SK-MEL-5 (cell line): ENCODE measurements at regions not wholly inside any gene's neighbourhood (a gene's known extent, or its start where the extent isn't known, plus 50 kb on each side); places are given as distances from the start of the nearest gene placed in this dataset.
"Not testable (repeated sequence)": the region's sequence is repeated elsewhere in the genome, so short reads cannot be mapped to it uniquely, and the experiment has no call there.

Experiments used
- DNase-seq: peaks from one replicate; pipeline ENCODE4 v3.0.0-alpha.2; 2016; ENCODE audit warnings: low read depth, low spot score
- in situ Hi-C: cut with HindIII; loops from 2 replicates; pipeline ENCODE4 v1.10.0; 2016; ENCODE audit warnings: low sequenced_read_pairs, high pct_unique_total_duplicates, low pct_unique_long_range_greater_than_20kb

GRCh38 chr19:31537136-31537535 is 187.9 kb upstream of the TSHZ3 start:
- DNase-seq, result no peak
- in situ Hi-C loops, result no loop called here

GRCh38 chr19:31537902-31538301 is 188.7 kb upstream of the TSHZ3 start:
- DNase-seq, in situ Hi-C loops: not testable (repeated sequence)

- in situ Hi-C loops, result no loop called here
- DNase-seq, result no peak
Observed at GRCh38 chr19:31538879-31539278, 189.6 kb upstream of the TSHZ3 start.

- no peak for DNase-seq
- in situ Hi-C loops, result no loop called here
Observed at GRCh38 chr19:31539386-31539785, 190.2 kb upstream of the TSHZ3 start.

GRCh38 chr19:31541396-31541795 is 192.2 kb upstream of the TSHZ3 start:
- in situ Hi-C loops, result no loop called here
- DNase-seq, result no peak

GRCh38 chr19:31543456-31543855 is 194.2 kb upstream of the TSHZ3 start:
- in situ Hi-C loops, result no loop called here
- no peak for DNase-seq

GRCh38 chr19:31545777-31546176 is 196.5 kb upstream of the TSHZ3 start:
- in situ Hi-C loops, result no loop called here
- no peak for DNase-seq

- DNase-seq, result no peak
Observed at GRCh38 chr19:31546205-31546960, 197.1 kb upstream of the TSHZ3 start.

GRCh38 chr19:31548941-31549340 is 199.7 kb upstream of the TSHZ3 start:
- DNase-seq, result peak; percentile 62
- in situ Hi-C loops, result no loop called here

More at GRCh38 chr19:31546205-31546960, 197.1 kb upstream of the TSHZ3 start:
- in situ Hi-C loops, result no loop called here

GRCh38 chr19:31553112-31553845 is 204.0 kb upstream of the TSHZ3 start:
- in situ Hi-C loops, result no loop called here
- no peak for DNase-seq

GRCh38 chr19:31553846-31554215 is 204.6 kb upstream of the TSHZ3 start:
- no peak for DNase-seq
- in situ Hi-C loops, result no loop called here

- in situ Hi-C loops, result no loop called here
- DNase-seq, result no peak
Observed at GRCh38 chr19:31554360-31554759, 205.1 kb upstream of the TSHZ3 start.

GRCh38 chr19:31555634-31556215 is 206.5 kb upstream of the TSHZ3 start:
- in situ Hi-C loops, result no loop called here
- no peak for DNase-seq

GRCh38 chr19:31559494-31559893 is 210.3 kb upstream of the TSHZ3 start:
- in situ Hi-C loops, result no loop called here
- no peak for DNase-seq

GRCh38 chr19:31560086-31561060 is 211.1 kb upstream of the TSHZ3 start:
- DNase-seq, result peak; percentile 21
- in situ Hi-C loops, result no loop called here

GRCh38 chr19:31562966-31563612 is 213.9 kb upstream of the TSHZ3 start:
- no peak for DNase-seq
- in situ Hi-C loops, result no loop called here

- no peak for DNase-seq
- in situ Hi-C loops, result no loop called here
Observed at GRCh38 chr19:31567776-31568175, 218.5 kb upstream of the TSHZ3 start.
